Activated T-helper 1 cell treated with anti-CD3 and anti-CD28 coated beads, Interleukin-12 subunit alpha, Interleukin-12 subunit beta, Interleukin-2, Interleukin-4 antibody, amounts not matched to agents 30 ng/mL and 10 ng/mL and 1 ng/mL, durations not matched to agents 14 hours and 24 hours and 36 hours (primary cell): ENCODE measurements at regions not wholly inside any gene's neighbourhood (a gene's known extent, or its start where the extent isn't known, plus 50 kb on each side); places are given as distances from the start of the nearest gene placed in this dataset.
"Not testable (repeated sequence)": the region's sequence is repeated elsewhere in the genome, so short reads cannot be mapped to it uniquely, and the experiment has no call there.

ENCODE experiments used
- DNase-seq: peaks from one replicate; pipeline ENCODE4 v3.0.0; 2021; ENCODE audit warnings: low spot score
- H3K27ac Mint-ChIP-seq: one replicate; pipeline ENCODE4 v1.8.0; 2021; ENCODE audit warnings: mild to moderate bottlenecking, mixed read lengths
- H3K27me3 Mint-ChIP-seq: one replicate; pipeline ENCODE4 v1.8.0; 2022; ENCODE audit warnings: mild to moderate bottlenecking, moderate library complexity, mixed read lengths; ENCODE audit not compliant: insufficient read depth
- H3K36me3 Mint-ChIP-seq: one replicate; pipeline ENCODE4 v1.8.0; 2021; ENCODE audit warnings: low read depth, mixed read lengths
- H3K4me1 Mint-ChIP-seq: one replicate; pipeline ENCODE4 v1.8.0; 2021; ENCODE audit warnings: low read depth, mixed read lengths
- H3K4me3 Mint-ChIP-seq: one replicate; pipeline ENCODE4 v1.8.0; 2021; ENCODE audit warnings: mild to moderate bottlenecking, moderate library complexity, mixed read lengths
- H3K9me3 Mint-ChIP-seq: one replicate; pipeline ENCODE4 v1.8.0; 2021; ENCODE audit warnings: mixed read lengths
- intact Hi-C: fragments of 100-400 bp; cut with micrococcal nuclease; formaldehyde crosslinking; loops from one replicate; pipeline ENCODE4 v1.15.1; 2024

GRCh38 chr2:123500988-123501387 lies 524.1 kb upstream of the CNTNAP5 start:
- intact Hi-C loops: no loop called here
- H3K4me1 Mint-ChIP-seq: no peaks in the 10 kb centered on the region

GRCh38 chr2:123502931-123503330 lies 522.2 kb upstream of the CNTNAP5 start:
- Mint-ChIP-seq H3K27me3 (no peaks in the 10 kb centered on the region), H3K4me1 (no peaks in the 10 kb centered on the region), H3K27ac (no peak overlapping the region), H3K4me3 (no peak overlapping the region), H3K36me3 (no peaks in the 10 kb centered on the region), H3K9me3 (peaks cover 5% of the 10 kb centered on the region)
- no peak for DNase-seq
- intact Hi-C loops: no loop called here

More at GRCh38 chr2:123500988-123501387, 524.1 kb upstream of the CNTNAP5 start:
- no peak for DNase-seq
- H3K36me3 Mint-ChIP-seq: no peaks in the 10 kb centered on the region
- no peak overlapping the region for H3K4me3 Mint-ChIP-seq
- peaks cover 5% of the 10 kb centered on the region for H3K9me3 Mint-ChIP-seq
- no peak overlapping the region for H3K27ac Mint-ChIP-seq
- no peaks in the 10 kb centered on the region for H3K27me3 Mint-ChIP-seq

GRCh38 chr2:123512547-123512946 lies 512.5 kb upstream of the CNTNAP5 start:
- Mint-ChIP-seq H3K27me3 (no peaks in the 10 kb centered on the region), H3K9me3 (no peaks in the 10 kb centered on the region)
- no peak for DNase-seq

GRCh38 chr2:123513351-123513750 lies 511.7 kb upstream of the CNTNAP5 start:
- H3K27me3 Mint-ChIP-seq: no peaks in the 10 kb centered on the region
- no peak overlapping the region for H3K27ac Mint-ChIP-seq
- H3K36me3 Mint-ChIP-seq: no peaks in the 10 kb centered on the region
- no peak overlapping the region for H3K4me3 Mint-ChIP-seq
- H3K4me1 Mint-ChIP-seq: no peaks in the 10 kb centered on the region
- DNase-seq: no peak
- no peaks in the 10 kb centered on the region for H3K9me3 Mint-ChIP-seq
- intact Hi-C loops: no loop called here

More at GRCh38 chr2:123512547-123512946, 512.5 kb upstream of the CNTNAP5 start:
- H3K27ac Mint-ChIP-seq: no peak overlapping the region
- no peaks in the 10 kb centered on the region for H3K36me3 Mint-ChIP-seq
- intact Hi-C loops: no loop called here
- H3K4me1 Mint-ChIP-seq: no peaks in the 10 kb centered on the region
- H3K4me3 Mint-ChIP-seq: no peak overlapping the region

GRCh38 chr2:123514613-123515207 lies 510.4 kb upstream of the CNTNAP5 start:
- no peaks in the 10 kb centered on the region for H3K4me1 Mint-ChIP-seq
- no peak overlapping the region for H3K27ac Mint-ChIP-seq
- intact Hi-C loops: no loop called here
- no peak overlapping the region for H3K4me3 Mint-ChIP-seq
- H3K27me3 Mint-ChIP-seq: no peaks in the 10 kb centered on the region
- H3K36me3 Mint-ChIP-seq: no peaks in the 10 kb centered on the region
- no peak for DNase-seq
- H3K9me3 Mint-ChIP-seq: no peaks in the 10 kb centered on the region

- intact Hi-C loops: no loop called here
- no peaks in the 10 kb centered on the region for H3K36me3 Mint-ChIP-seq
- H3K4me3 Mint-ChIP-seq: no peak overlapping the region
These were observed 506.7 kb upstream of the CNTNAP5 start for GRCh38 chr2:123518367-123518766.

GRCh38 chr2:123521854-123522253 lies 503.2 kb upstream of the CNTNAP5 start:
- Mint-ChIP-seq H3K27ac (no peak overlapping the region), H3K36me3 (no peaks in the 10 kb centered on the region), H3K4me1 (no peaks in the 10 kb centered on the region), H3K27me3 (no peaks in the 10 kb centered on the region), H3K9me3 (peaks cover 24% of the 10 kb centered on the region), H3K4me3 (no peak overlapping the region)
- intact Hi-C loops: no loop called here
- no peak for DNase-seq

More at GRCh38 chr2:123518367-123518766, 506.7 kb upstream of the CNTNAP5 start:
- H3K27me3 Mint-ChIP-seq: no peaks in the 10 kb centered on the region
- H3K4me1 Mint-ChIP-seq: no peaks in the 10 kb centered on the region
- no peak for DNase-seq
- no peak overlapping the region for H3K27ac Mint-ChIP-seq
- peaks cover 4% of the 10 kb centered on the region for H3K9me3 Mint-ChIP-seq

- H3K4me3 Mint-ChIP-seq, intact Hi-C loops, H3K4me1 Mint-ChIP-seq, H3K27me3 Mint-ChIP-seq, DNase-seq, H3K36me3 Mint-ChIP-seq, H3K27ac Mint-ChIP-seq: not testable (repeated sequence)
- peaks cover 28% of the 10 kb centered on the region for H3K9me3 Mint-ChIP-seq
These were observed 502.6 kb upstream of the CNTNAP5 start for GRCh38 chr2:123522498-123522897.

GRCh38 chr2:123528996-123529707 lies 495.9 kb upstream of the CNTNAP5 start:
- Mint-ChIP-seq H3K27ac (no peak overlapping the region), H3K4me3 (no peak overlapping the region), H3K36me3 (no peaks in the 10 kb centered on the region), H3K27me3 (no peaks in the 10 kb centered on the region), H3K4me1 (no peaks in the 10 kb centered on the region), H3K9me3 (peaks cover 31% of the 10 kb centered on the region)
- no peak for DNase-seq
- intact Hi-C loops: no loop called here

- intact Hi-C loops: no loop called here
- Mint-ChIP-seq H3K27me3 (no peaks in the 10 kb centered on the region), H3K27ac (no peak overlapping the region), H3K4me3 (no peak overlapping the region), H3K9me3 (peaks cover 24% of the 10 kb centered on the region), H3K4me1 (no peaks in the 10 kb centered on the region), H3K36me3 (no peaks in the 10 kb centered on the region)
- no peak for DNase-seq
These were observed 495.1 kb upstream of the CNTNAP5 start for GRCh38 chr2:123530004-123530403.

- Mint-ChIP-seq H3K36me3 (no peaks in the 10 kb centered on the region), H3K4me3 (no peak overlapping the region), H3K27me3 (no peaks in the 10 kb centered on the region), H3K4me1 (no peaks in the 10 kb centered on the region), H3K9me3 (peaks cover 17% of the 10 kb centered on the region), H3K27ac (no peak overlapping the region)
- DNase-seq: no peak
- intact Hi-C loops: no loop called here
These were observed 493.0 kb upstream of the CNTNAP5 start for GRCh38 chr2:123532126-123532525.

- Mint-ChIP-seq H3K4me1 (no peaks in the 10 kb centered on the region), H3K9me3 (peaks cover 12% of the 10 kb centered on the region), H3K27ac (no peak overlapping the region), H3K27me3 (no peaks in the 10 kb centered on the region), H3K36me3 (no peaks in the 10 kb centered on the region), H3K4me3 (no peak overlapping the region)
- no peak for DNase-seq
- intact Hi-C loops: no loop called here
These were observed 492.1 kb upstream of the CNTNAP5 start for GRCh38 chr2:123532994-123533393.

GRCh38 chr2:123540291-123540690 lies 484.8 kb upstream of the CNTNAP5 start:
- Mint-ChIP-seq H3K9me3 (peaks cover 28% of the 10 kb centered on the region), H3K4me3 (no peak overlapping the region), H3K4me1 (no peaks in the 10 kb centered on the region), H3K27ac (no peak overlapping the region), H3K27me3 (no peaks in the 10 kb centered on the region), H3K36me3 (no peaks in the 10 kb centered on the region)
- intact Hi-C loops: no loop called here
- DNase-seq: no peak
